ENCODE measurements at regions not wholly inside any gene's neighbourhood (a gene's known extent, or its start where the extent isn't known, plus 50 kb on each side); places are given as distances from the start of the nearest gene placed in this dataset.

DNA sequence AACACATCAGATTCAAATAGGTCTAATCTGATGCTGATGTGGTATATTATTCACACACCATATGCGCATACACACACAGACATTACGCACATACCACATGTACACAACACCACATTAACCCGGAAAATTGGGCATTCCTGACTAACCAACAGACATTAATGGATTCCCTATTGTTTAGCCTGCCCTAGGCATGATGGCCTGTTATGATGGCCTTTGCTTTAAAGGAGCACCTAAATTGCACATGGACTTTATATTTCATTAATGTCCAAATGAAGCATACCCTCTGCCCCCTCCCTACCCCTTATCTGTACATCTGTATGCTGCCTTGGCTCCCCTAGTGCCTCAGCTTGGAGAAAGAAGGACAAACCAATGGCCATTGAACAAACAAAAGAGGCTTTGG lies 127.7 kb upstream of the PRLR start:
- Histone ChIP-seq H3K27ac (ENCODE audit: low read depth, low read length) (no peak overlapping the region), H2AFZ (ENCODE audit: low read depth, low read length, severe bottlenecking) (no peak overlapping the region), H3F3A (ENCODE audit: insufficient read depth) (no peaks in the 10 kb centered on the region), H3K9me3 (ENCODE audit: insufficient read depth, low read length) (no peaks in the 10 kb centered on the region), H3K4me2 (ENCODE audit: low read depth, low read length, poor library complexity, severe bottlenecking) (no peak overlapping the region), H3K79me2 (ENCODE audit: insufficient read depth, low read length) (no peaks in the 10 kb centered on the region), H3K4me3 (ENCODE audit: insufficient read depth, low read length, poor library complexity, severe bottlenecking) (no peak overlapping the region), H3K36me3 (ENCODE audit: low read length) (no peaks in the 10 kb centered on the region), H3K9ac (ENCODE audit: low read length) (no peak overlapping the region), H3K9me2 (replicated peaks; ENCODE audit: insufficient read depth, low read length) (no peaks in the 10 kb centered on the region), H4K20me1 (ENCODE audit: low read depth, low read length) (no peaks in the 10 kb centered on the region), H3K27me3 (ENCODE audit: low read length) (no peaks in the 10 kb centered on the region)
- TF ChIP-seq, protein P1, sequence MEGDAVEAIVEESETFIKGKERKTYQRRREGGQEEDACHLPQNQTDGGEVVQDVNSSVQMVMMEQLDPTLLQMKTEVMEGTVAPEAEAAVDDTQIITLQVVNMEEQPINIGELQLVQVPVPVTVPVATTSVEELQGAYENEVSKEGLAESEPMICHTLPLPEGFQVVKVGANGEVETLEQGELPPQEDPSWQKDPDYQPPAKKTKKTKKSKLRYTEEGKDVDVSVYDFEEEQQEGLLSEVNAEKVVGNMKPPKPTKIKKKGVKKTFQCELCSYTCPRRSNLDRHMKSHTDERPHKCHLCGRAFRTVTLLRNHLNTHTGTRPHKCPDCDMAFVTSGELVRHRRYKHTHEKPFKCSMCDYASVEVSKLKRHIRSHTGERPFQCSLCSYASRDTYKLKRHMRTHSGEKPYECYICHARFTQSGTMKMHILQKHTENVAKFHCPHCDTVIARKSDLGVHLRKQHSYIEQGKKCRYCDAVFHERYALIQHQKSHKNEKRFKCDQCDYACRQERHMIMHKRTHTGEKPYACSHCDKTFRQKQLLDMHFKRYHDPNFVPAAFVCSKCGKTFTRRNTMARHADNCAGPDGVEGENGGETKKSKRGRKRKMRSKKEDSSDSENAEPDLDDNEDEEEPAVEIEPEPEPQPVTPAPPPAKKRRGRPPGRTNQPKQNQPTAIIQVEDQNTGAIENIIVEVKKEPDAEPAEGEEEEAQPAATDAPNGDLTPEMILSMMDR (IDR thresholded peaks at IDR 0.05; ENCODE audit: insufficient read depth, low read length, poor library complexity, severe bottlenecking) = no peak
- no peak for TF ChIP-seq EZH2phosphoT487 (conservative IDR thresholded peaks at IDR 0.05; ENCODE audit: low read length)

DNA sequence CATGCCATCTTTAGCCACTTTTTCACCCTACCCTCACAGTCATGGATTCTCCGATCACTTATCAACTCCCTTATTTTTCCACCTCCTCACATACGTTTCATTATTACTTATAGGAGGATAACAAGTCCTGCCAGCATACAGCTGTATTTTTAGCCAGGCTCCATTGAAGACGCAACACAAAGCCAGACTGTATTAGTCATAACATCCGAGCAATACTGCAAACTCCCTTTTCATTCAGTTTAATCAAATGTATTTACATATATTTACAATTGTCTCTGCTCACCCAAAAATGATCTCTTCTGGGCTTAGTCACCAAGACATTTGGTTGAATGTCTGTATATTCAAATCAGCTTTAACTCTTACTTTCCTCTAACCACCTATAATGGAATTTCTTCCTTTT lies 126.4 kb upstream of the PRLR start:
- no peak overlapping the region for H3K4me2 ChIP-seq (ENCODE audit: low read depth, low read length, poor library complexity, severe bottlenecking)
- no peaks in the 10 kb centered on the region for H3K36me3 ChIP-seq (ENCODE audit: low read length)
- no peaks in the 10 kb centered on the region for H3K79me2 ChIP-seq (ENCODE audit: insufficient read depth, low read length)
- H2AFZ ChIP-seq (ENCODE audit: low read depth, low read length, severe bottlenecking) = no peak overlapping the region
- TF ChIP-seq EZH2phosphoT487 (conservative IDR thresholded peaks at IDR 0.05; ENCODE audit: low read length) = no peak
- TF ChIP-seq, protein P1 (IDR thresholded peaks at IDR 0.05; ENCODE audit: insufficient read depth, low read length, poor library complexity, severe bottlenecking) = no peak
- no peaks in the 10 kb centered on the region for H3K9me3 ChIP-seq (ENCODE audit: insufficient read depth, low read length)
- no peaks in the 10 kb centered on the region for H3F3A ChIP-seq (ENCODE audit: insufficient read depth)
- H3K9me2 ChIP-seq (replicated peaks; ENCODE audit: insufficient read depth, low read length) = no peaks in the 10 kb centered on the region
- no peak overlapping the region for H3K9ac ChIP-seq (ENCODE audit: low read length)
- H3K27me3 ChIP-seq (ENCODE audit: low read length) = no peaks in the 10 kb centered on the region
- no peak overlapping the region for H3K27ac ChIP-seq (ENCODE audit: low read depth, low read length)
- H3K4me3 ChIP-seq (ENCODE audit: insufficient read depth, low read length, poor library complexity, severe bottlenecking) = no peak overlapping the region
- H4K20me1 ChIP-seq (ENCODE audit: low read depth, low read length) = no peaks in the 10 kb centered on the region

DNA sequence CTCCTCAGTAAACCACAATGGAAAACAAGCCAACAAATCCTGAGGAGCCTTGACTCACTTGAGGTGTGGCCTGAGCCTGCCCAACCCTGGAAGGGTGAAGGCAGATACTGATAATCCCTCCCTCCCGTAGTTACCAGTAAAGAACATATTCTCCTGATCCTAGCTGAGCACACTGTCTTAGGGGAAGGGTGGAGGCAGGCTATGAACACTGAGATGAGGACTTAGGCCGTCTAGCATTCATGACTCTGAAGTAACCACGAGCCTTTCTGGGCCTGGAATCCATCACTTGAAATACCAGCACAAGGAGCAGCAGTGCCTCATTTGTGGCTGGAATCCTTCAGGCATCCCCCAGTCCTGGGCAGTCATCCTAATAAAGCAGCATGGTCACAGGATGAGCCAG lies 124.5 kb upstream of the PRLR start:
- H3K79me2 ChIP-seq (ENCODE audit: insufficient read depth, low read length) = no peaks in the 10 kb centered on the region
- H3K9me2 ChIP-seq (replicated peaks; ENCODE audit: insufficient read depth, low read length) = no peaks in the 10 kb centered on the region
- H3K9me3 ChIP-seq (ENCODE audit: insufficient read depth, low read length) = no peaks in the 10 kb centered on the region
- no peaks in the 10 kb centered on the region for H3F3A ChIP-seq (ENCODE audit: insufficient read depth)
- no peak overlapping the region for H3K27ac ChIP-seq (ENCODE audit: low read depth, low read length)
- no peaks in the 10 kb centered on the region for H3K27me3 ChIP-seq (ENCODE audit: low read length)
- no peak overlapping the region for H3K9ac ChIP-seq (ENCODE audit: low read length)
- H3K4me2 ChIP-seq (ENCODE audit: low read depth, low read length, poor library complexity, severe bottlenecking) = no peak overlapping the region
- TF ChIP-seq, protein P1 (IDR thresholded peaks at IDR 0.05; ENCODE audit: insufficient read depth, low read length, poor library complexity, severe bottlenecking) = no peak
- TF ChIP-seq EZH2phosphoT487 (conservative IDR thresholded peaks at IDR 0.05; ENCODE audit: low read length) = no peak
- H3K36me3 ChIP-seq (ENCODE audit: low read length) = no peaks in the 10 kb centered on the region
- H3K4me3 ChIP-seq (ENCODE audit: insufficient read depth, low read length, poor library complexity, severe bottlenecking) = no peak overlapping the region
- no peak overlapping the region for H2AFZ ChIP-seq (ENCODE audit: low read depth, low read length, severe bottlenecking)
- H4K20me1 ChIP-seq (ENCODE audit: low read depth, low read length) = no peaks in the 10 kb centered on the region

DNA sequence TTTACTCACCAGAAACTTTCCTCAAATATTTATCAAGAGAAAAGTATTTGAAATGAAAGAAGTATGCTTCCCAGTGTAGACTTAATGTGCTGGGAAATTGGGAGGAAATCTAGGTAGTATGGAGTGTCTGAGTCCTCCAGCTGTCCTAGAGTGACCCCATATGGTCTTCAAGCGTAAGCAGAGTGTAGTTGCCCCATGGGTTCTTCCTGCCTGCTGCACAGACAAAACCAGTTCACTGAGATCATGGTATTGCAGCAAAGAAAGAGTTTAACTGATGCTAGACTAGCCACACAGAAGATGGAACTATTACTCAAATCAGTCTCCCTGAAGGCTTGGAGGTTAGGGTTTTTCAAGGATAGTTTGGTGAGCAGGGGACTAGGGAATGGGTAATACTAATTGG lies 114.9 kb upstream of the PRLR start:
- H3K27ac ChIP-seq (ENCODE audit: low read depth, low read length) = no peak overlapping the region
- no peaks in the 10 kb centered on the region for H3K36me3 ChIP-seq (ENCODE audit: low read length)
- TF ChIP-seq EZH2phosphoT487 (conservative IDR thresholded peaks at IDR 0.05; ENCODE audit: low read length) = no peak
- TF ChIP-seq, protein P1 (IDR thresholded peaks at IDR 0.05; ENCODE audit: insufficient read depth, low read length, poor library complexity, severe bottlenecking) = no peak
- H3K9ac ChIP-seq (ENCODE audit: low read length) = no peak overlapping the region
- H3K4me2 ChIP-seq (ENCODE audit: low read depth, low read length, poor library complexity, severe bottlenecking) = no peak overlapping the region
- no peak overlapping the region for H2AFZ ChIP-seq (ENCODE audit: low read depth, low read length, severe bottlenecking)
- H3F3A ChIP-seq (ENCODE audit: insufficient read depth) = no peaks in the 10 kb centered on the region
- H3K4me3 ChIP-seq (ENCODE audit: insufficient read depth, low read length, poor library complexity, severe bottlenecking) = no peak overlapping the region
- H3K9me3 ChIP-seq (ENCODE audit: insufficient read depth, low read length) = no peaks in the 10 kb centered on the region
- H3K9me2 ChIP-seq (replicated peaks; ENCODE audit: insufficient read depth, low read length) = no peaks in the 10 kb centered on the region
- no peaks in the 10 kb centered on the region for H3K79me2 ChIP-seq (ENCODE audit: insufficient read depth, low read length)
- H4K20me1 ChIP-seq (ENCODE audit: low read depth, low read length) = no peaks in the 10 kb centered on the region
- H3K27me3 ChIP-seq (ENCODE audit: low read length) = no peaks in the 10 kb centered on the region
